IMR-90 (cell line): ENCODE measurements at regions not wholly inside any gene's neighbourhood (a gene's known extent, or its start where the extent isn't known, plus 50 kb on each side); places are given as distances from the start of the nearest gene placed in this dataset.

Experiments used
- BHLHE40 ChIP-seq: fragments of 150-350 bp; IDR thresholded peaks from 2 replicates; pipeline ENCODE4 v1.6.1; 2016; ENCODE audit warnings: mild to moderate bottlenecking, low read depth, low read length
- CEBPB ChIP-seq: IDR thresholded peaks from 2 replicates; pipeline ENCODE4 v1.6.1; 2012; ENCODE audit warnings: low read depth, low read length, improper control_type of control experiment
- CHD1 ChIP-seq: IDR thresholded peaks from 2 replicates; pipeline ENCODE4 v1.6.1; 2012; ENCODE audit warnings: low read depth, low read length, improper control_type of control experiment
- CTCF ChIP-seq: conservative IDR thresholded peaks from 2 replicates; pipeline ENCODE4 v1.5.1; 2012; ENCODE audit warnings: mild to moderate bottlenecking, low read depth, low read length, improper control_type of control experiment
- FOS ChIP-seq: fragments of 150-350 bp; IDR thresholded peaks from 2 replicates; pipeline ENCODE4 v1.6.1; 2016; ENCODE audit warnings: low read depth, low read length
- MAFK ChIP-seq: IDR thresholded peaks from 2 replicates; pipeline ENCODE4 v1.6.1; 2012; ENCODE audit warnings: low read depth, low read length, improper control_type of control experiment
- MXI1 ChIP-seq: IDR thresholded peaks from 2 replicates; pipeline ENCODE4 v1.6.1; 2012; ENCODE audit warnings: low read depth, mild to moderate bottlenecking, low read length, moderate library complexity, borderline replicate concordance
- POLR2A ChIP-seq: IDR thresholded peaks from 2 replicates; pipeline ENCODE4 v1.6.1; 2012; ENCODE audit warnings: mild to moderate bottlenecking, low read depth, low read length
- RAD21 ChIP-seq: IDR thresholded peaks from 2 replicates; pipeline ENCODE4 v1.6.1; 2012; ENCODE audit warnings: low read length, improper control_type of control experiment
- RCOR1 ChIP-seq: IDR thresholded peaks from 2 replicates; pipeline ENCODE4 v1.6.1; 2012; ENCODE audit warnings: mild to moderate bottlenecking, low read length, improper control_type of control experiment; ENCODE audit not compliant: insufficient replicate concordance
- SMC3 ChIP-seq: fragments of 150-350 bp; IDR thresholded peaks from 2 replicates; pipeline ENCODE4 v1.6.1; 2016; ENCODE audit warnings: low read depth, mild to moderate bottlenecking, antibody characterized with exemption, low read length, moderate library complexity
- USF2 ChIP-seq: fragments of 150-350 bp; IDR thresholded peaks from 2 replicates; pipeline ENCODE4 v1.6.1; 2017; ENCODE audit warnings: mild to moderate bottlenecking, antibody characterized with exemption, low read length, low read depth
- TF ChIP-seq, protein P1 (sequence below): fragments of 150-350 bp; IDR thresholded peaks from 2 replicates; pipeline ENCODE4 v1.6.1; 2016; ENCODE audit warnings: low read depth, mild to moderate bottlenecking, low read length, moderate library complexity, borderline replicate concordance

- no peak for TF ChIP-seq MXI1
- TF ChIP-seq RAD21: no peak
- TF ChIP-seq CTCF: no peak
- TF ChIP-seq CHD1: no peak
- TF ChIP-seq, protein P1, sequence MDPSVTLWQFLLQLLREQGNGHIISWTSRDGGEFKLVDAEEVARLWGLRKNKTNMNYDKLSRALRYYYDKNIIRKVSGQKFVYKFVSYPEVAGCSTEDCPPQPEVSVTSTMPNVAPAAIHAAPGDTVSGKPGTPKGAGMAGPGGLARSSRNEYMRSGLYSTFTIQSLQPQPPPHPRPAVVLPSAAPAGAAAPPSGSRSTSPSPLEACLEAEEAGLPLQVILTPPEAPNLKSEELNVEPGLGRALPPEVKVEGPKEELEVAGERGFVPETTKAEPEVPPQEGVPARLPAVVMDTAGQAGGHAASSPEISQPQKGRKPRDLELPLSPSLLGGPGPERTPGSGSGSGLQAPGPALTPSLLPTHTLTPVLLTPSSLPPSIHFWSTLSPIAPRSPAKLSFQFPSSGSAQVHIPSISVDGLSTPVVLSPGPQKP: no peak
- TF ChIP-seq USF2: no peak
- TF ChIP-seq SMC3: no peak
- no peak for TF ChIP-seq POLR2A
- no peak for TF ChIP-seq CEBPB
- TF ChIP-seq FOS: no peak
- no peak for TF ChIP-seq BHLHE40
- no peak for TF ChIP-seq RCOR1
- TF ChIP-seq MAFK: no peak
These were observed 187.3 kb downstream of the MELK start for GRCh38 chr9:36759976-36760375.
